ENCODE measurements at regions not wholly inside any gene's neighbourhood (a gene's known extent, or its start where the extent isn't known, plus 50 kb on each side); places are given as distances from the start of the nearest gene placed in this dataset.

GRCh38 chr20:40749985-40750506 lies 61.0 kb upstream of the MAFB start:
- Histone ChIP-seq H3K4me1 (peaks cover 0 to 9% (median 3%) of the 10 kb centered on the region in 4 donors), H3K4me3 (no peak overlapping the region), H3K27me3 (no peaks in the 10 kb centered on the region), H3K9me3 (no peaks in the 10 kb centered on the region), H3K27ac (no peak overlapping the region), H3K36me3 (no peaks in the 10 kb centered on the region)
- WGBS, 2 donors, result 85 to 87% methylated on average over 2 of the region's 2 CpGs
- TF ChIP-seq, protein P1, sequence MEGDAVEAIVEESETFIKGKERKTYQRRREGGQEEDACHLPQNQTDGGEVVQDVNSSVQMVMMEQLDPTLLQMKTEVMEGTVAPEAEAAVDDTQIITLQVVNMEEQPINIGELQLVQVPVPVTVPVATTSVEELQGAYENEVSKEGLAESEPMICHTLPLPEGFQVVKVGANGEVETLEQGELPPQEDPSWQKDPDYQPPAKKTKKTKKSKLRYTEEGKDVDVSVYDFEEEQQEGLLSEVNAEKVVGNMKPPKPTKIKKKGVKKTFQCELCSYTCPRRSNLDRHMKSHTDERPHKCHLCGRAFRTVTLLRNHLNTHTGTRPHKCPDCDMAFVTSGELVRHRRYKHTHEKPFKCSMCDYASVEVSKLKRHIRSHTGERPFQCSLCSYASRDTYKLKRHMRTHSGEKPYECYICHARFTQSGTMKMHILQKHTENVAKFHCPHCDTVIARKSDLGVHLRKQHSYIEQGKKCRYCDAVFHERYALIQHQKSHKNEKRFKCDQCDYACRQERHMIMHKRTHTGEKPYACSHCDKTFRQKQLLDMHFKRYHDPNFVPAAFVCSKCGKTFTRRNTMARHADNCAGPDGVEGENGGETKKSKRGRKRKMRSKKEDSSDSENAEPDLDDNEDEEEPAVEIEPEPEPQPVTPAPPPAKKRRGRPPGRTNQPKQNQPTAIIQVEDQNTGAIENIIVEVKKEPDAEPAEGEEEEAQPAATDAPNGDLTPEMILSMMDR (IDR thresholded peaks at IDR 0.05), result no peak
- TF ChIP-seq EP300 (IDR thresholded peaks at IDR 0.05), result no peak
- no peak for TF ChIP-seq POLR2A (IDR thresholded peaks at IDR 0.05)
- no peak for TF ChIP-seq POLR2AphosphoS5 (IDR thresholded peaks at IDR 0.05)
- DNase-seq, result no peak
- intact Hi-C loops (cut with DNase I), result no loop called here

DNA sequence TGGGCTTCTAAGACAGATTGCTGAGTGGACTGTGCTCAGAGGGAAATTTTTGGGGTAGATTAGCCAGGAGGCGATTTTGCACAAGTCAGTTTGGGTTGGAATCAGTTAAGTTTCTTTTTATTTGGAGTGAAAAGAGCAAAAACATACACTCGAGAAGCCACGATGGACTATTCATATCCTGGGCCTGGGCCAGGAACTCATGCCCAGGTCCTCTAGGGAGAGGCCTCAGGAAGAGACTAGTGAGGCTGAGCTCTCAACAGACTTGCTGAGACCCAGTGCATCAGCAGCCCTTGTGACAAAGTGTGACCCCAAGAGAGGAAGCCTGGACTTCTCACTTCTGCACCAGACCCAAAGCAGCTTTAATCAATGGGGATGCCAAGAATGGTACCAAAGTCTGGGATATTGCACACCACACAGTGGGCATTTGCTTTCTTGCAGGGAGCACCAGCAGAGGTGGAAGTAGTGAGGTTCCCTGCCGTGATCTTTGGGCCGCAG lies 61.6 kb upstream of the MAFB start:
- Histone ChIP-seq H3K4me1 (peaks cover 0 to 9% (median 3%) of the 10 kb centered on the region in 4 donors), H3K9me3 (no peaks in the 10 kb centered on the region), H3K36me3 (no peaks in the 10 kb centered on the region), H3K27me3 (no peaks in the 10 kb centered on the region), H3K27ac (no peak overlapping the region), H3K4me3 (no peak overlapping the region)
- TF ChIP-seq POLR2AphosphoS5 (IDR thresholded peaks at IDR 0.05) (no peak), EP300 (IDR thresholded peaks at IDR 0.05) (no peak), POLR2A (IDR thresholded peaks at IDR 0.05) (no peak)
- TF ChIP-seq, protein P1 (IDR thresholded peaks at IDR 0.05), result no peak
- no peak for DNase-seq
- intact Hi-C loops (cut with DNase I), result no loop called here
- WGBS, 2 donors, result 67 to 70% methylated on average over 5 of the region's 5 CpGs

GRCh38 chr20:40753472-40753871 lies 64.4 kb upstream of the MAFB start:
- TF ChIP-seq, protein P1 (IDR thresholded peaks at IDR 0.05), result no peak
- TF ChIP-seq POLR2AphosphoS5 (IDR thresholded peaks at IDR 0.05) (no peak), EP300 (IDR thresholded peaks at IDR 0.05) (no peak), POLR2A (IDR thresholded peaks at IDR 0.05) (no peak)

DNA sequence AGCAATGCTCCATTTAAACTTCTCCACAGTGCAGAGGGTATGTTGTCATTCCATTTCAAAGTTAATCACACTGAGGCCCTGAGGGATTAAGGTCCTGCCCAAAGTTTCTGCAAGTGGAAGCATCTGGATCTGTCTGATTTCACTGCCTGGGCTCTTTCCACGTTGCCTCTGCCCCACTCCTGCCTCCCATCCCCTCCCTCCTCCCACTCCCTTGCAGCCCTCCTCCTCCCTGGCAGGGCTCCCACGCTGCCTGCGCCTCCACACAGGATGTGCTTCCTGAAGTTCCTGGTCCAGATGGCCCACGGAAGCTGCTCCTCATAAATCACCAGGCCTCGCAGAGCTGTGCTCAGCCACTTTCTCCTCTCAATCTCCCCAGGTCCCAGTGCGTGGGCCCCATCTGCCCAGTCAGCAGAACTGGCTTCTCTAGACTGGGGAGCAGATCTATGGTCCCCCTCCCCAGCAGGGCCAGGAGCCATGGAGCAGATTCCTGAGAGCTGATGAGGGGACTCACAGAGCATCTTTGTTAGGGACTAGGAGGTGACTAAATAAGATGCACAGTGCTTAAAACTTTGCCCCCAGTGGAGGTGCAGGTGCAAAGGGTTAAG lies 65.4 kb upstream of the MAFB start:
- DNase-seq, result no peak
- no peaks in the 10 kb centered on the region for H3K36me3 ChIP-seq
- intact Hi-C loops (cut with DNase I), result no loop called here
- H3K27me3 ChIP-seq, result no peaks in the 10 kb centered on the region
- H3K4me3 ChIP-seq, result no peak overlapping the region
- 43 to 47% methylated on average over 6 of the region's 6 CpGs for WGBS, 2 donors
- TF ChIP-seq POLR2A (IDR thresholded peaks at IDR 0.05) (no peak), EP300 (IDR thresholded peaks at IDR 0.05) (no peak), POLR2AphosphoS5 (IDR thresholded peaks at IDR 0.05) (no peak)
- TF ChIP-seq, protein P1 (IDR thresholded peaks at IDR 0.05), result no peak
- H3K9me3 ChIP-seq, result no peaks in the 10 kb centered on the region
- H3K27ac ChIP-seq, result no peak overlapping the region
- peaks cover 0 to 9% (median 3%) of the 10 kb centered on the region in 4 donors for H3K4me1 ChIP-seq

More at GRCh38 chr20:40753472-40753871, 64.4 kb upstream of the MAFB start:
- intact Hi-C loops (cut with DNase I), result no loop called here
- H3K4me3 ChIP-seq, result no peak overlapping the region
- no peaks in the 10 kb centered on the region for H3K9me3 ChIP-seq
- no peaks in the 10 kb centered on the region for H3K36me3 ChIP-seq
- no peaks in the 10 kb centered on the region for H3K27me3 ChIP-seq
- no peak overlapping the region for H3K27ac ChIP-seq
- DNase-seq, result no peak
- H3K4me1 ChIP-seq, result peaks cover 0 to 9% (median 3%) of the 10 kb centered on the region in 4 donors
- 86 to 92% methylated on average over 4 of the region's 4 CpGs for WGBS, 2 donors
